ENCODE measurements at regions not wholly inside any gene's neighbourhood (a gene's known extent, or its start where the extent isn't known, plus 50 kb on each side); places are given as distances from the start of the nearest gene placed in this dataset.

- no peak overlapping the region for H3K4me3 ChIP-seq (ENCODE audit: low read depth, low read length)
These were observed 192.1 kb upstream of the KLF14 start for GRCh38 chr7:130926001-130926691.

GRCh38 chr7:130927062-130927461 lies 193.1 kb upstream of the KLF14 start:
- no peak overlapping the region for H3K4me3 ChIP-seq (ENCODE audit: low read depth, low read length)

GRCh38 chr7:130927564-130927963 lies 193.6 kb upstream of the KLF14 start:
- H3K4me3 ChIP-seq (ENCODE audit: low read depth, low read length), result no peak overlapping the region

GRCh38 chr7:130929896-130930659 lies 196.1 kb upstream of the KLF14 start:
- no peak overlapping the region for H3K4me3 ChIP-seq (ENCODE audit: low read depth, low read length)

GRCh38 chr7:130930681-130931080 lies 196.7 kb upstream of the KLF14 start:
- no peak overlapping the region for H3K4me3 ChIP-seq (ENCODE audit: low read depth, low read length)

GRCh38 chr7:130931423-130931822 lies 197.4 kb upstream of the KLF14 start:
- no peak overlapping the region for H3K4me3 ChIP-seq (ENCODE audit: low read depth, low read length)

- no peak overlapping the region for H3K4me3 ChIP-seq (ENCODE audit: low read depth, low read length)
These were observed 198.1 kb upstream of the KLF14 start for GRCh38 chr7:130932088-130932487.

- no peak overlapping the region for H3K4me3 ChIP-seq (ENCODE audit: low read depth, low read length)
These were observed 198.8 kb upstream of the KLF14 start for GRCh38 chr7:130932667-130933432.

GRCh38 chr7:130933919-130934318 lies 199.9 kb upstream of the KLF14 start:
- no peak overlapping the region for H3K4me3 ChIP-seq (ENCODE audit: low read depth, low read length)

- H3K4me3 ChIP-seq (ENCODE audit: low read depth, low read length), result no peak overlapping the region
These were observed 201.7 kb upstream of the KLF14 start for GRCh38 chr7:130935564-130936157.

GRCh38 chr7:130936202-130936931 lies 202.4 kb upstream of the KLF14 start:
- no peak overlapping the region for H3K4me3 ChIP-seq (ENCODE audit: low read depth, low read length)

GRCh38 chr7:130937016-130937415 lies 203.0 kb upstream of the KLF14 start:
- no peak overlapping the region for H3K4me3 ChIP-seq (ENCODE audit: low read depth, low read length)

GRCh38 chr7:130937830-130938229 lies 203.8 kb upstream of the KLF14 start:
- no peak overlapping the region for H3K4me3 ChIP-seq (ENCODE audit: low read depth, low read length)

GRCh38 chr7:130938661-130939060 lies 204.7 kb upstream of the KLF14 start:
- H3K4me3 ChIP-seq (ENCODE audit: low read depth, low read length), result no peak overlapping the region

GRCh38 chr7:130939321-130940095 lies 205.5 kb upstream of the KLF14 start:
- no peak overlapping the region for H3K4me3 ChIP-seq (ENCODE audit: low read depth, low read length)

GRCh38 chr7:130940326-130940725 lies 206.3 kb upstream of the KLF14 start:
- H3K4me3 ChIP-seq (ENCODE audit: low read depth, low read length), result no peak overlapping the region

GRCh38 chr7:130940907-130941306 lies 206.9 kb upstream of the KLF14 start:
- no peak overlapping the region for H3K4me3 ChIP-seq (ENCODE audit: low read depth, low read length)

GRCh38 chr7:130941322-130942210 lies 207.6 kb upstream of the KLF14 start:
- H3K4me3 ChIP-seq (ENCODE audit: low read depth, low read length), result no peak overlapping the region

Data from iPS-11a (cell line).